HEK293T (cell line): ENCODE measurements at regions not wholly inside any gene's neighbourhood (a gene's known extent, or its start where the extent isn't known, plus 50 kb on each side); places are given as distances from the start of the nearest gene placed in this dataset.

Source experiments
- FOXM1 ChIP-seq: fragments of 450-650 bp; IDR thresholded peaks from 2 replicates; pipeline ENCODE4 v1.6.1; 2017; ENCODE audit warnings: mild to moderate bottlenecking, borderline replicate concordance
- LEF1 ChIP-seq: fragments of 450-650 bp; IDR thresholded peaks from 2 replicates; pipeline ENCODE4 v1.6.1; 2017; ENCODE audit warnings: mild to moderate bottlenecking, borderline replicate concordance
- PKNOX1 ChIP-seq: fragments of 450-650 bp; IDR thresholded peaks from 2 replicates; pipeline ENCODE4 v1.6.1; 2016

- no peak for TF ChIP-seq FOXM1
- no peak for TF ChIP-seq PKNOX1
- TF ChIP-seq LEF1: no peak
Observed at GRCh38 chr6:147787417-147787816, 278.9 kb downstream of the SAMD5 start.
